ENCODE measurements at regions not wholly inside any gene's neighbourhood (a gene's known extent, or its start where the extent isn't known, plus 50 kb on each side); places are given as distances from the start of the nearest gene placed in this dataset.

GRCh38 chr2:144084114-144084661, 435.7 kb downstream of the ZEB2 start:
- Histone ChIP-seq H3K36me3 (no peaks in the 10 kb centered on the region), H3K9ac (ENCODE audit: low read depth in 2 of 2, low read length in 2 of 2) (no peak overlapping the region), H3K27ac (no peak overlapping the region), H3K4me1 (no peaks in the 10 kb centered on the region), H3K9me3 (no peaks in the 10 kb centered on the region), H3K27me3 (no peaks in the 10 kb centered on the region), H3K4me3 (no peak overlapping the region)
- intact Hi-C loops (cut with DNase I): no loop called here
- no peak for TF ChIP-seq CTCF (IDR thresholded peaks at IDR 0.05)
- no peak for DNase-seq

- intact Hi-C loops (cut with DNase I): no loop called here
- H3K4me3 ChIP-seq: no peak overlapping the region
- H3K27me3 ChIP-seq: no peaks in the 10 kb centered on the region
- no peak for DNase-seq
- H3K27ac ChIP-seq: no peak overlapping the region
- no peaks in the 10 kb centered on the region for H3K36me3 ChIP-seq
- no peaks in the 10 kb centered on the region for H3K4me1 ChIP-seq
- H3K9me3 ChIP-seq: no peaks in the 10 kb centered on the region
- no peak for TF ChIP-seq CTCF (IDR thresholded peaks at IDR 0.05)
- no peak overlapping the region for H3K9ac ChIP-seq (ENCODE audit: low read depth in 2 of 2, low read length in 2 of 2)
Measured at GRCh38 chr2:144083211-144083610, 436.7 kb downstream of the ZEB2 start.

GRCh38 chr2:144082777-144083176, 437.1 kb downstream of the ZEB2 start:
- Histone ChIP-seq H3K36me3 (no peaks in the 10 kb centered on the region), H3K9ac (ENCODE audit: low read depth in 2 of 2, low read length in 2 of 2) (no peak overlapping the region), H3K4me1 (no peaks in the 10 kb centered on the region), H3K9me3 (no peaks in the 10 kb centered on the region), H3K27me3 (no peaks in the 10 kb centered on the region), H3K27ac (no peak overlapping the region), H3K4me3 (no peak overlapping the region)
- intact Hi-C loops (cut with DNase I): no loop called here
- no peak for TF ChIP-seq CTCF (IDR thresholded peaks at IDR 0.05)
- no peak for DNase-seq

- no peaks in the 10 kb centered on the region for H3K4me1 ChIP-seq
- no peak for DNase-seq
- TF ChIP-seq CTCF (IDR thresholded peaks at IDR 0.05): no peak
- no peak overlapping the region for H3K4me3 ChIP-seq
- no peaks in the 10 kb centered on the region for H3K36me3 ChIP-seq
- no peak overlapping the region for H3K9ac ChIP-seq (ENCODE audit: low read depth in 2 of 2, low read length in 2 of 2)
- no peaks in the 10 kb centered on the region for H3K27me3 ChIP-seq
- intact Hi-C loops (cut with DNase I): no loop called here
- H3K27ac ChIP-seq: no peak overlapping the region
- no peaks in the 10 kb centered on the region for H3K9me3 ChIP-seq
Measured at GRCh38 chr2:144082327-144082726, 437.6 kb downstream of the ZEB2 start.

GRCh38 chr2:144081272-144081671, 438.6 kb downstream of the ZEB2 start:
- no peak for DNase-seq
- H3K4me3 ChIP-seq: no peak overlapping the region
- H3K36me3 ChIP-seq: no peaks in the 10 kb centered on the region
- no peak overlapping the region for H3K27ac ChIP-seq
- no peaks in the 10 kb centered on the region for H3K9me3 ChIP-seq
- no peak for TF ChIP-seq CTCF (IDR thresholded peaks at IDR 0.05)
- no peak overlapping the region for H3K9ac ChIP-seq (ENCODE audit: low read depth in 2 of 2, low read length in 2 of 2)
- no peaks in the 10 kb centered on the region for H3K4me1 ChIP-seq
- intact Hi-C loops (cut with DNase I): no loop called here
- H3K27me3 ChIP-seq: no peaks in the 10 kb centered on the region
